KG1 (cell line): ENCODE measurements at regions not wholly inside any gene's neighbourhood (a gene's known extent, or its start where the extent isn't known, plus 50 kb on each side); places are given as distances from the start of the nearest gene placed in this dataset.

Experiments used
- DNase-seq: peaks from one replicate; lab custom pipeline; 2025; lab: John Stamatoyannopoulos, UW

GRCh38 chr13:79711631-79712030, 230.7 kb downstream of the NDFIP2 start:
- no peak for DNase-seq

- no peak for DNase-seq
These were observed 229.4 kb downstream of the NDFIP2 start for GRCh38 chr13:79710376-79710775.

- no peak for DNase-seq
These were observed 228.5 kb downstream of the NDFIP2 start for GRCh38 chr13:79709471-79709870.

GRCh38 chr13:79703772-79704171, 222.8 kb downstream of the NDFIP2 start:
- no peak for DNase-seq

GRCh38 chr13:79695754-79696153, 214.8 kb downstream of the NDFIP2 start:
- DNase-seq = no peak

GRCh38 chr13:79692846-79693245, 211.9 kb downstream of the NDFIP2 start:
- no peak for DNase-seq

GRCh38 chr13:79691826-79692225, 210.9 kb downstream of the NDFIP2 start:
- DNase-seq = no peak

- DNase-seq = no peak
These were observed 207.8 kb downstream of the NDFIP2 start for GRCh38 chr13:79688741-79689140.

GRCh38 chr13:79686441-79686840, 205.5 kb downstream of the NDFIP2 start:
- DNase-seq = no peak

- no peak for DNase-seq
These were observed 203.4 kb downstream of the NDFIP2 start for GRCh38 chr13:79684371-79684770.

- DNase-seq = no peak
These were observed 201.2 kb downstream of the NDFIP2 start for GRCh38 chr13:79682164-79682563.

GRCh38 chr13:79681069-79681468, 200.1 kb downstream of the NDFIP2 start:
- no peak for DNase-seq

GRCh38 chr13:79680485-79680884, 199.5 kb downstream of the NDFIP2 start:
- no peak for DNase-seq

GRCh38 chr13:79679334-79679733, 198.4 kb downstream of the NDFIP2 start:
- DNase-seq = peak; percentile 66

GRCh38 chr13:79678100-79678499, 197.1 kb downstream of the NDFIP2 start:
- DNase-seq = no peak

GRCh38 chr13:79675931-79676660, 195.1 kb downstream of the NDFIP2 start:
- no peak for DNase-seq

- DNase-seq = no peak
These were observed 194.0 kb downstream of the NDFIP2 start for GRCh38 chr13:79674765-79675515.

GRCh38 chr13:79673993-79674377, 193.0 kb downstream of the NDFIP2 start:
- no peak for DNase-seq

- DNase-seq = no peak
These were observed 192.5 kb downstream of the NDFIP2 start for GRCh38 chr13:79673310-79673992.

GRCh38 chr13:79671420-79671819, 190.5 kb downstream of the NDFIP2 start:
- DNase-seq = no peak

GRCh38 chr13:79668201-79668752, 187.3 kb downstream of the NDFIP2 start:
- DNase-seq = no peak

GRCh38 chr13:79667771-79668170, 186.8 kb downstream of the NDFIP2 start:
- DNase-seq = no peak
